GM19468 (cell line): ENCODE measurements at regions not wholly inside any gene's neighbourhood (a gene's known extent, or its start where the extent isn't known, plus 50 kb on each side); places are given as distances from the start of the nearest gene placed in this dataset.

Experiments used
- ATAC-seq: cut with Tn5 transposase; IDR thresholded peaks from one replicate; pipeline ENCODE4 v1.9.1; 2021; ENCODE audit warnings: mild to moderate bottlenecking, moderate library complexity, moderate number of reproducible peaks; ENCODE audit not compliant: unreplicated experiment; ENCODE audit errors: extremely low read depth

DNA sequence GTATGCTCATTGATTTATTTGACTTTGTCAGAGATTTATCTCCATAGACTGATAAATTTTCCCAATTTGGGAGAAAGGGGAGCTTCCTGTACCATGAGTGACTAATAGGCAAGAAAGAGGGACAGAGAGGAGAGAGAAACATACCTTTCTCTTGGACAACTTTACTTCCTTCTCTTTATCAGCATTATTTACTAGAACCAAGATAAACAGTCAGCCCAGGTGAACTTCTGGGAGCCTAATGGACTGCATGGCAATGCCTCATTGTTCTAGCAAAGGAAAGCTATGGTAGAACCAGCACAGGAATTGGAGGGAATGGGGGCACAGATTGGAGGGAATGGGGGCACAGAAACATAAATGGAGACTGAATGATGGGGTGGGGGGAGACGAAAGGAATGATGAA is 63.4 kb upstream of the STXBP6 start:
- ATAC-seq: no peak

DNA sequence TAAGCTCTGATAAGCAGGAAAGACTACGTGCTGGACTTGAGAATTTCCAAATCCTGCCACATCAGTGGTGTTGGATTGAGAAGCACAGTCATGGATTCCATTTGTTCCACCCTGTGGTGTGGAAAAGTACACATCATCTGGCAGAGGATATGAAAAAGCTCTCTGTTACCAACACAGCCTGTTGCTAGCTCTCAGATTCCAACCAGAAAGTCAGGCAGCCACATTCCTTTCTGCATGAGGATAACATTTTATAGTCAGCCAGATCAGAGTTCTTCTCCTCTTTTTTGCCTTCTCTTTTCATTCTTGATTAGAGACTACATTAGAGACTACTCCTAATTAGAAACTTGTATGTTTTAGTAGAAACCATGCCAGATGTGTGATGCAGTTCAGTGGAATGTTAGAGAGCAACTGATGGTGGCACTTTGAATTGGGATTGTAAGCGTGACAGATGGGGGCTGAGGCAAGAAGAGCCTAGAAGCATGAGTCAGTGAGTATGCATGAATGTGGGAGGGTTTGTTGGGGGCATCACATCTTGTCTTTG is 61.2 kb upstream of the STXBP6 start:
- no peak for ATAC-seq

DNA sequence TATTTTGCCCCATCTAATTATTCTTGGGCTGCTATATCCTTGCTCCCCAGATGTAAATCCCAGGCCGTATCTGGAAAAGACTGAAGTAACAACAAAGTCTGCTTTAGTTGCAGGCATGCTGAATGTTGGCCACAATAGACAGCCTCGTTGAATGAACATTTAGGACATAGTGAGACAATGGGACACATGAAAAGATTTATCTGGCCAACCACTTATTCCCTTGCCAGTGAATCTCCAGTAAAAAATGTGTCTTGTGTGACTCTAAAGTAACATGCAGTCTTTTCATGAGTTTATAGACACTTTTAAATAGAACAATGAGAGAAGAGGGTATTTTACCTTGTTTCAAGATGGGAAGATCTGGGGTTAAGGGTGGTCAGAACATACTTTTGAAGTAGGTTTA is 60.2 kb upstream of the STXBP6 start:
- no peak for ATAC-seq

DNA sequence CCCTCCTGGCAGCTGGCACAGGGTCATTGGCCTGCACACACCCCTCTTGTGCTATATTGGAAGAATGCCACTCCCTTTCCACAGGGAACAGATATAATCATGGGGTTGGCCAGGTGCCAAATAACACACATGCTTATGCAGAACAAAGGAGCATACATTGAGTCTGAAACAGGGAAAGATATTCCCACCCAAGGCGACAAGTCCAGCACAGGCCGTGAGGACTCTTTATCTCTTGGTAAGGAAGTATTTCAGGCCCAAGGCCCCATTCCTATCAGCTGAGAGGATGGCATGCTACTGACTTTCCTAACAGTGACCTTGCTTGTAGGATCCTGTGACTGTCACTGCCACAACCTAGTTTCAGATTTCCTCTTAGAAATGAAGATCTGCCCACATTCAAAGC is 59.0 kb upstream of the STXBP6 start:
- ATAC-seq: no peak

DNA sequence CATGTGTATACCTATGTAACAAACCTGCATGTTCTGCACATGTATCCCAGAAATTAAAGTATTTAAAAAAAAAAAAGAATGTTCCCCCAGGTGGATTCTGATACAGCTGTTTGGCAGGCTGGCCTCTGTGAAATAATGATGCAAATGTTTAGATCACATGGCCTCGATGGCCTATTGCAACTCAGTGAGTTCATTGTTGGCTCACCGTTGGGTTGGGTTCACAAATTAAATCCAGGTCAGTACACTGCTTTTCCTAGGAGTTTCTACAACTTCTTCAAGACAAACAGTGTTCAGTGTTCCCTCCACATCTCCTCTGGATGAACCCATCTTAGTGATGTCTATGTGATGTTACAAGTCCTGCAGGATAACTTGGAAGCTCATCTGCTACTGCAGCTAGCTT is 58.3 kb upstream of the STXBP6 start:
- no peak for ATAC-seq

DNA sequence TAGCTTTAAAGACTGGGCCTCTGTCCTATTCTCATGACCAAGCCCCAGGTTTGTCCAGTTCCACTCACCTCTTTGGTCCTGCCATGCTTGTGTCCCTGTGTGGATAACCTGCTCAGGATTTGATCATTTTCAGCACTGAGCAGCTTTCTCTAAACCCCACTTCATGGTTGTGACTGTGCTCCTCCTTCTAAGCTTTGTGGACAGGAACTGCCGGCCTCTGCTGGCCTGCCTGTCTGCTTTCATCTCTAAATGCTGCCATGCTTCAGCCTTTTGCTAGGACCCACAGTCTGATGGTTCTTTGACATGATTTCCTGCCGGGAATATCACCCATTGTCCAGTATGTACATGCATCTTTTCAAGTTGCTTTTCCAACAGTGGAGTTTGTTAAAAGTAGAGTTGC is 53.9 kb upstream of the STXBP6 start:
- no peak for ATAC-seq

DNA sequence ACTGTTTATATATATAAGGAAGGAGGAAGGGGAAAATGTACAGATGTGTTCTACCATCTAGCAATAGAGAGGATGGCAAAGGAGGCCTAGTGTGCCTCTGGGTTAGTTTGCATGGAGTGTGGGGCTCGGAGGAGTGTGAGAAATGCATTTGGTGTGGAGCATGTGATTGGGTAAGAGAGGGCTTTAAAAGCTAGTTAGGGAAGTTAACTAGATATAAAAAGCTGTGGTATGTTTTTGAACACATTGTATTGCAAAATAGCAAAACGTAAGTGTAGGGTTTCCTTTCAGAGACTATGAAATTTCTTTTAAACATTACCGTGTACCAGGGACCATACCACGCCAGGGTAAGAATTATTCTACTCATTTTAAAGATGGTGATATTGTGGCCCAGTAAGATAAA is 53.3 kb upstream of the STXBP6 start:
- no peak for ATAC-seq

DNA sequence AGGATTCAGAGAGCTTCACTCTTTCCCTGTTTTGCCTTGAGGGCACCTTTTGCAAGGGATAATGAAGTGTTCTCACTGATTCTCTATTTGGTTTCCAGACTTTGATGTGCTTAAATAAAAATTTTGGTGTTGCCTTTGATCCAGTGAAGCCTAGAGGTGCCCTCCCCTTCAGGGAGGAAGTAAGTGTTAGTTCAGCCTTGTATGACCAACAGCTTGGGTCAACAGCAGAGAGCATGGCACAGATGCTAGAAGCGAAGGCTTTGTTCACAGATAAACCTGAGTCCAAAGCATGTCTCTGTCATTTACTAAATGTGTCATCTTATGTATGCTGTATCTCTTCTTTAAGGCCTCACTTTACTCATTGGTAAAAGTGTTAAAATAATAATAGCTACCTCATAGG is 52.8 kb upstream of the STXBP6 start:
- no peak for ATAC-seq

DNA sequence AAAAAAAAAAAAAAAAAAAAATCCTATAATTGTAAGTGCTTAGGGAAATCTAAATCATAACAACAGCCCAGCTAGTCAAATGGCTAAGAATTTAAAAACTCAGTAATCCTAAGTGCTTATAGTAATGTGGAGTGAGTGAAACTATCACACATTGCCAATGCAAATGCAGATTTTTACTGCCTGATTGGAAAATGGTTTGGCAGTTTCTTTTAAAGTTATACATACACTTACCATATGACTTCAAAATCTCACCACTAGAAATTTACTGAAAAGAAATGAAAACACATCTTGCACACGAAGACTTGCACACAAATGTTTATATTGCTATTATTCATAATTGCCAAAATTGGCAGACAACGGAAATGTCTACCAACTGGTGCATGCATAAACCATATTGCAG is 51.3 kb upstream of the STXBP6 start:
- ATAC-seq: no peak
